ENCODE measurements at regions not wholly inside any gene's neighbourhood (a gene's known extent, or its start where the extent isn't known, plus 50 kb on each side); places are given as distances from the start of the nearest gene placed in this dataset.

DNA sequence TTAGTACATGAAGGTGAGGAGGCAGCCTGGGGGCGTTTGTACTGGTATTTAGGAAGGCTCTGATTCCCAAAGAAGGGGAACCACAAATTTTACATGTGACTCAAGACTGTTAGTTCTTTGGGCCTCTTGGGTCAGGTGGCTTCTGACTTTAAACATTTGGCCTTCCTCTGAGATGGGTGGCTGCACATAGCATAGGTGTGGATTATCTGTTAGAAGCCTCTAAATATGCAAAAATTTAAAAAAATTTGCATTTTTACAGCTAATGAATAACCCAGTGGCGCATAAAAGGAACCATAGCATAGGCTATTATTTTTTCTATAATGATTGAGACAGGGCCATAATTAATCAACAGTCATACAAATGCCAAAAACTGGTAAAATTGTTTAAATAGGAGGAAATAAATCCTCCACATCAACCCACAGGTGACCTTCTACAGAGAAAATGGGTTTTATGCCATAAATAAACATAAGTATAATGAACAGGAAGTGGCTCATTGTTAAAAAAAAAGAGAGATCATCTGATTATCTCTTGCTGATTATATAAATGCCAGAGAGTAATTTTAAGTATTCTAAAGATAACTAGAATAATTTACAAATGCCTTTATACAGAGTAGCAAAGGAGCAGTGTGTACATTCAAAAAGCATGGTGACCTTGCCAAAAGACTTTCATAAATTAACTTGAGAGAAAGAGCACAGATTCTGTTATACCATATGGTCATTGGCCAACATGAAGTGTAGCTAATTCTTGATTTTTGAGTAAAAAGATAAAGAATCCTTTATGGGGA, 284.2 kb upstream of the ATP2B1 start:
- no peaks in the 10 kb centered on the region for H3K36me3 ChIP-seq (ENCODE audit: insufficient read depth, low read depth, low read length)
- H3K4me3 ChIP-seq (ENCODE audit: low read length) = no peak overlapping the region
- no peaks in the 10 kb centered on the region for H3K9me3 ChIP-seq (ENCODE audit: insufficient read depth, low read depth, low read length)
- H3K27ac ChIP-seq (ENCODE audit: low read length) = no peak overlapping the region
- H3K9ac ChIP-seq (ENCODE audit: low read depth, low read length) = no peak overlapping the region
- no peaks in the 10 kb centered on the region for H3K4me1 ChIP-seq (ENCODE audit: insufficient read depth, low read length)
- H3K27me3 ChIP-seq (ENCODE audit: insufficient read depth, low read length) = no peaks in the 10 kb centered on the region

GRCh38 chr12:89991807-89992590, 283.4 kb upstream of the ATP2B1 start:
- no peak overlapping the region for H3K4me3 ChIP-seq (ENCODE audit: low read length)
- H3K9ac ChIP-seq (ENCODE audit: low read depth, low read length) = no peak overlapping the region
- H3K9me3 ChIP-seq (ENCODE audit: insufficient read depth, low read depth, low read length) = no peaks in the 10 kb centered on the region
- no peaks in the 10 kb centered on the region for H3K27me3 ChIP-seq (ENCODE audit: insufficient read depth, low read length)
- H3K36me3 ChIP-seq (ENCODE audit: insufficient read depth, low read depth, low read length) = no peaks in the 10 kb centered on the region
- H3K27ac ChIP-seq (ENCODE audit: low read length) = no peak overlapping the region
- no peaks in the 10 kb centered on the region for H3K4me1 ChIP-seq (ENCODE audit: insufficient read depth, low read length)

DNA sequence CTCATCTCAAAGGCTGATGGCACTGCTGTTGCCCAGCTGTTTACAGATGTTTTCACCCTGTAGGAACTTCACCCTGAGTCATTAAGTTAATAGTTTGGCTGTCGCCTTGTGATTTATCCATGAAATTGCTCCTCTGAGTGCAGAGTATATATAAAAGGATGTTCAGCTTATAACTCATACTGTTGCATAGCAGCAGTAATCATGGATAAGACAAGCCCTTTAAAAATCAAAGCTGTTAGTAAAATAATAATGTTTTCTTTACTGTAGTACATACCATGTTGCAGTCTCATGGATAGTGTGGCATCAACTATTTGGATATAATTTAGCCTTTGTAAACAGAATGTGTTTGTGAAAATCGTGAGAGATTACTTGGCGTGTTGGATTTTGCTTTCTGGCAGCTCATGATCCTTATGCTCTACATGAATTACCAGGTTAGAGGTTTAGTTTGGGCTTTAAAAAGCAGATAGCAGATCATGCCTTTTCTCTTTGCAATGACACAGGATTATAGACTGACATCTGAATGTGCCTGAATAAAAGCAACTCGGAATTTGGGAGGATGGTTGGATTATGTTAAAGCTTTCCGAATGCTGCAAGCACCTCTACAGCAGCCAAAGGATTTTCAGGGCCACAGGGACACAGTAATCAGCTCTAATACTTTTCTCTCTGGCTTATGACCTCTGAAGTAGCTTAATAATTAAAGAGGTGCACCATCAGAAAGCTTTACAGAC, 279.7 kb upstream of the ATP2B1 start:
- Histone ChIP-seq H3K9me3 (ENCODE audit: insufficient read depth, low read depth, low read length) (no peaks in the 10 kb centered on the region), H3K9ac (ENCODE audit: low read depth, low read length) (no peak overlapping the region), H3K4me1 (ENCODE audit: insufficient read depth, low read length) (no peaks in the 10 kb centered on the region), H3K36me3 (ENCODE audit: insufficient read depth, low read depth, low read length) (no peaks in the 10 kb centered on the region), H3K27me3 (ENCODE audit: insufficient read depth, low read length) (no peaks in the 10 kb centered on the region), H3K27ac (ENCODE audit: low read length) (no peak overlapping the region), H3K4me3 (ENCODE audit: low read length) (no peak overlapping the region)

GRCh38 chr12:89985935-89986334, 277.3 kb upstream of the ATP2B1 start:
- H3K27ac ChIP-seq (ENCODE audit: low read length) = no peak overlapping the region

DNA sequence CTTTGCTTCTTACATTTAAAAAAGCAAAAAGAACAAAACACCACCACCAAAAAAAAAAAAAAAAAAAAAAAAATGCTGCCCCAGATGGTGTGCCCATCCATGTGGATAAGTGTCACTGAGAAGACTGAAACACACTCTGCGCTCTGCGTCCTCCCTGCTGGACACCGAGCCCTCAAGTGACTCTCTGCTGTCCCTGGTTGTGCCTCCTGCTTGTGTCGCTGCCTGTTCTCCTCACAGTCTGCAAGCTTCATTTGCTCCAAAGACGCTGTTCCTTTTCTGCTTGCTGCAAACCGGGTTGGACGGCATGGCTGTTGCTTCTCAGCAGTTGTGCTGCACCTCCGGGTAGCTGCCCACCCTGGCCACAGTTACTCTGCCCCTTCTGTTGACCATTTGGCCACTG, 276.2 kb upstream of the ATP2B1 start:
- no peaks in the 10 kb centered on the region for H3K36me3 ChIP-seq (ENCODE audit: insufficient read depth, low read depth, low read length)
- no peaks in the 10 kb centered on the region for H3K4me1 ChIP-seq (ENCODE audit: insufficient read depth, low read length)
- no peak overlapping the region for H3K27ac ChIP-seq (ENCODE audit: low read length)
- H3K9me3 ChIP-seq (ENCODE audit: insufficient read depth, low read depth, low read length) = no peaks in the 10 kb centered on the region
- H3K27me3 ChIP-seq (ENCODE audit: insufficient read depth, low read length) = no peaks in the 10 kb centered on the region
- no peak overlapping the region for H3K4me3 ChIP-seq (ENCODE audit: low read length)
- no peak overlapping the region for H3K9ac ChIP-seq (ENCODE audit: low read depth, low read length)

More at GRCh38 chr12:89985935-89986334, 277.3 kb upstream of the ATP2B1 start:
- H3K4me3 ChIP-seq (ENCODE audit: low read length) = no peak overlapping the region
- H3K9ac ChIP-seq (ENCODE audit: low read depth, low read length) = no peak overlapping the region
- H3K36me3 ChIP-seq (ENCODE audit: insufficient read depth, low read depth, low read length) = no peaks in the 10 kb centered on the region
- H3K4me1 ChIP-seq (ENCODE audit: insufficient read depth, low read length) = no peaks in the 10 kb centered on the region
- H3K27me3 ChIP-seq (ENCODE audit: insufficient read depth, low read length) = no peaks in the 10 kb centered on the region
- no peaks in the 10 kb centered on the region for H3K9me3 ChIP-seq (ENCODE audit: insufficient read depth, low read depth, low read length)

DNA sequence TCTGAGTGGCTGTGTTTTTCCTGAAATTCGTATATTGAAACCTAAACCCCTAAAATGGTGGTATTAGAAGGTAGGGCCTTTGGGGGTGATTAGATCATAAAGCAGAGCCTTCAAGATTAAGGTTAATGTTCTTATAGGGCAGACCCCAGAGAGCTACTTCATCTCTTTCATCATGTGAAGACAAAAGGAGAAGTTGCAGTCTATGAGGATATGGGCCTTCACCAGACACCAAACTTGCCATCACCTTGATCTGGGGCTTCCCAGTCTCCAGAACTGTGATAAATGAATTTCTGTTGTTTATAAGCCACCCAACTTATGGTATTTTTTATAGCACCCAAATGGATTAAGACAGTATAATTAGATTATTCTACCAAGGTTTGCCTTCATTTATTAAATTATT, 275.0 kb upstream of the ATP2B1 start:
- Histone ChIP-seq H3K9me3 (ENCODE audit: insufficient read depth, low read depth, low read length) (no peaks in the 10 kb centered on the region), H3K4me3 (ENCODE audit: low read length) (no peak overlapping the region), H3K36me3 (ENCODE audit: insufficient read depth, low read depth, low read length) (no peaks in the 10 kb centered on the region), H3K9ac (ENCODE audit: low read depth, low read length) (no peak overlapping the region), H3K27me3 (ENCODE audit: insufficient read depth, low read length) (no peaks in the 10 kb centered on the region), H3K4me1 (ENCODE audit: insufficient read depth, low read length) (no peaks in the 10 kb centered on the region), H3K27ac (ENCODE audit: low read length) (no peak overlapping the region)

GRCh38 chr12:89980236-89980635, 271.6 kb upstream of the ATP2B1 start:
- no peak overlapping the region for H3K27ac ChIP-seq (ENCODE audit: low read length)

DNA sequence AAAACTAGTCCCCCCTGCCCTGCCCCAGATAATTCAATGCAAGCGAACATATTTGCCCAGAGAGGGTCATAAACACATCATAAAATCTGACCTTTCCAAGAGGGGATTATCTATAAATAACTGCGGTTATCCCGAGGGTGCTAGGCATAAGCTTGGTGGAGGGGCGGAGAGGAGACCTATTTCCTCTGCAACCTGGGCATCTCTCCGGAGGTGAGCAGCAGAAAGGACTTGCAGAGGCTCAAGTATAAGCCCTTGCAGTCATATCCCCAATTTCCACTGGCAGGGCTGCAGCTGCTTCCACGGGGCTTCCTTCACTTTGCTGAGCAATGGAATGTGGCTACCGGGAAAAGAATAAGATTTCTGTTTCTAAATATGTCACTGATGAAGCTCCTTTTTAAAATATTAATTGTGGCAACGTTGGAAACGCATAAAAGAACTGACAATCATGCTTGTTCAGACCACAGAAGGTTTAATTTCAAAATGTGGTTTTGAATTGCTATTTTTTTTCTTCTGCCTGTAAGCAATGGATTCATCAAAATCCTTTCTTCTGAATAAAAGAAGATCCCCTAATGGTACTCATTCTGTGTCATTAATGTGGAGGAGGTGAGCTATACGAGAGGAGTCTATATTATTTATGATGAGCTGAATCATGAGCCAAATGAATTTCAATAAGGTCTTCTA, 268.9 kb upstream of the ATP2B1 start:
- Histone ChIP-seq H3K4me1 (ENCODE audit: insufficient read depth, low read length) (no peaks in the 10 kb centered on the region), H3K9me3 (ENCODE audit: insufficient read depth, low read depth, low read length) (no peaks in the 10 kb centered on the region), H3K9ac (ENCODE audit: low read depth, low read length) (no peak overlapping the region), H3K36me3 (ENCODE audit: insufficient read depth, low read depth, low read length) (no peaks in the 10 kb centered on the region), H3K27me3 (ENCODE audit: insufficient read depth, low read length) (no peaks in the 10 kb centered on the region), H3K27ac (ENCODE audit: low read length) (no peak overlapping the region), H3K4me3 (ENCODE audit: low read length) (no peak overlapping the region)

More at GRCh38 chr12:89980236-89980635, 271.6 kb upstream of the ATP2B1 start:
- Histone ChIP-seq H3K4me3 (ENCODE audit: low read length) (no peak overlapping the region), H3K9me3 (ENCODE audit: insufficient read depth, low read depth, low read length) (no peaks in the 10 kb centered on the region), H3K9ac (ENCODE audit: low read depth, low read length) (no peak overlapping the region), H3K4me1 (ENCODE audit: insufficient read depth, low read length) (no peaks in the 10 kb centered on the region), H3K36me3 (ENCODE audit: insufficient read depth, low read depth, low read length) (no peaks in the 10 kb centered on the region), H3K27me3 (ENCODE audit: insufficient read depth, low read length) (no peaks in the 10 kb centered on the region)

DNA sequence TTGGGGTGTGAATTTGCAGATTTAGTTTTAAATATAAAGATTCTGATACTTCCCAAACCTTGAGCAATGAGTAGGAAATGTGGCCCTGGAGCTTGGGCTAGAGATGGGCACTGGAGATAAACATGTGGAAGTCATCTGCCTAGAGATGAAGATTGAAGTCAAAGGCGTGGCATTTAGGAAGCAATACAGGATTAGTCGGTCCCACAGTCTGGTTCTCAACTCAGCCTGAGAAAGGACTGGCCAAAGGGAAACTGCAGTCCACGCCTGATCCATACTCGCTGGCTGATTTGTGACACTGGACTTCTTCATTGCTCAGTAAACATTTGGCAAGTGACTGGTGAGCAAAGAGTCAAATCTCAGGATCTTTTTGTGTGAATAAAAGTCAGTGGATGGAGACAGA, 268.2 kb upstream of the ATP2B1 start:
- Histone ChIP-seq H3K9ac (ENCODE audit: low read depth, low read length) (no peak overlapping the region), H3K4me3 (ENCODE audit: low read length) (no peak overlapping the region), H3K27me3 (ENCODE audit: insufficient read depth, low read length) (no peaks in the 10 kb centered on the region), H3K4me1 (ENCODE audit: insufficient read depth, low read length) (no peaks in the 10 kb centered on the region), H3K27ac (ENCODE audit: low read length) (no peak overlapping the region), H3K36me3 (ENCODE audit: insufficient read depth, low read depth, low read length) (no peaks in the 10 kb centered on the region), H3K9me3 (ENCODE audit: insufficient read depth, low read depth, low read length) (no peaks in the 10 kb centered on the region)

- Histone ChIP-seq H3K36me3 (ENCODE audit: insufficient read depth, low read depth, low read length) (no peaks in the 10 kb centered on the region), H3K9ac (ENCODE audit: low read depth, low read length) (no peak overlapping the region), H3K9me3 (ENCODE audit: insufficient read depth, low read depth, low read length) (no peaks in the 10 kb centered on the region), H3K4me3 (ENCODE audit: low read length) (no peak overlapping the region), H3K27me3 (ENCODE audit: insufficient read depth, low read length) (no peaks in the 10 kb centered on the region), H3K4me1 (ENCODE audit: insufficient read depth, low read length) (no peaks in the 10 kb centered on the region), H3K27ac (ENCODE audit: low read length) (no peak overlapping the region)
Measured at GRCh38 chr12:89975574-89975973, 266.9 kb upstream of the ATP2B1 start.

GRCh38 chr12:89971880-89972279, 263.2 kb upstream of the ATP2B1 start:
- Histone ChIP-seq H3K36me3 (ENCODE audit: insufficient read depth, low read depth, low read length) (no peaks in the 10 kb centered on the region), H3K9ac (ENCODE audit: low read depth, low read length) (no peak overlapping the region), H3K27me3 (ENCODE audit: insufficient read depth, low read length) (no peaks in the 10 kb centered on the region), H3K27ac (ENCODE audit: low read length) (no peak overlapping the region), H3K4me1 (ENCODE audit: insufficient read depth, low read length) (0 out of 2 replicates have a peak, but pooled peaks cover 1% of the 10 kb centered on the region), H3K9me3 (ENCODE audit: insufficient read depth, low read depth, low read length) (no peaks in the 10 kb centered on the region), H3K4me3 (ENCODE audit: low read length) (no peak overlapping the region)
